HEK293 (cell line): ENCODE measurements at regions not wholly inside any gene's neighbourhood (a gene's known extent, or its start where the extent isn't known, plus 50 kb on each side); places are given as distances from the start of the nearest gene placed in this dataset.

Source experiments
- SETDB1 ChIP-seq: IDR thresholded peaks from one replicate; pipeline ENCODE4 v1.6.1; 2017; ENCODE audit warnings: mild to moderate bottlenecking, low read length, moderate library complexity, mixed read lengths; ENCODE audit not compliant: insufficient read length
- TRIM28 ChIP-seq: IDR thresholded peaks from 2 replicates; pipeline ENCODE4 v1.6.1; 2011; ENCODE audit warnings: low read length, control low read depth, borderline replicate concordance
- ZNF274 ChIP-seq, 2 experiments: fragments of 200-500 bp in 1 of 2; fragments of 450-650 bp in 1 of 2; sonication (Bioruptor generic) in 1 of 2; formaldehyde crosslinking in 1 of 2; IDR thresholded peaks; 2 replicates each; pipeline versions ENCODE4 v1.5.1 to v1.6.1; 2014 to 2016; ENCODE audit warnings: borderline replicate concordance in 1 of 2, inconsistent platforms in 1 of 2, low read length in 1 of 2, missing biosample characterization in 1 of 2, missing genetic modification characterization in 1 of 2
- ZNF707 ChIP-seq: fragments of 450-650 bp; formaldehyde crosslinking; IDR thresholded peaks from 2 replicates; pipeline ENCODE4 v1.5.1; 2016; ENCODE audit warnings: missing biosample characterization, missing genetic modification characterization
- TF ChIP-seq, protein P1 (sequence below): fragments of 450-650 bp; formaldehyde crosslinking; IDR thresholded peaks from 2 replicates; pipeline ENCODE4 v1.5.1; 2016; ENCODE audit warnings: missing biosample characterization, missing genetic modification characterization

DNA sequence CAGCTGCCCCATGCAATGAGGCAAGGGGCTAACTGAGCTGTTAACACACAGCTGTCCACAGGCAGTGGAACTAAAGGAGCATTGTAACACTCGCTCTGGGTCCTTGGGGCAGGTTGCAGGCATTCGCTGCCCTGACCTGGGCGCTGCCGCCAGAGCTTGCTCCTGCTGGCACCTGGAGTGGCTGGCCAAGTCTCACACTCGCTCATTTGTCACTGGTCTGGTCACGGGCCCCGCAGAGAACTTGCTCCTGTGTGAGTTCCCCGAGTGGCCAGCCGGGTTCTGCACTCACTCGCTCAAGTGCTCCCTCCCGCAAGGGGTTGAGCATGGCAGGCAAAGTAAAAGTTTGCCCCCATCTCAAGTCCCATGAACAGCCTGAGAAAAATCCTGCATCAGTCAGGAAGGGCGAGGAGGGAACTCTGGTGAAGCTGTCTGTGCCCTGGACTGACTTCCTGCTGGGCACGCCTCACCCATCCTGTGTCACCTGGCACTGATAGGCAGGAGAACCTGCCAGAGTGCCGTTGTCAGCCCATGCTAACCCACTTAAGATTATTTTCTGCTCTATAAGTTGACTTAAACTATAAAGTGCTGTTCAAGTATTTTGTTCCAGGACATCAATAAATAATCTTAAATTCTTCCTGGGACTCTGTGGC is 934.8 kb upstream of the GYPC start:
- TF ChIP-seq, protein P1, sequence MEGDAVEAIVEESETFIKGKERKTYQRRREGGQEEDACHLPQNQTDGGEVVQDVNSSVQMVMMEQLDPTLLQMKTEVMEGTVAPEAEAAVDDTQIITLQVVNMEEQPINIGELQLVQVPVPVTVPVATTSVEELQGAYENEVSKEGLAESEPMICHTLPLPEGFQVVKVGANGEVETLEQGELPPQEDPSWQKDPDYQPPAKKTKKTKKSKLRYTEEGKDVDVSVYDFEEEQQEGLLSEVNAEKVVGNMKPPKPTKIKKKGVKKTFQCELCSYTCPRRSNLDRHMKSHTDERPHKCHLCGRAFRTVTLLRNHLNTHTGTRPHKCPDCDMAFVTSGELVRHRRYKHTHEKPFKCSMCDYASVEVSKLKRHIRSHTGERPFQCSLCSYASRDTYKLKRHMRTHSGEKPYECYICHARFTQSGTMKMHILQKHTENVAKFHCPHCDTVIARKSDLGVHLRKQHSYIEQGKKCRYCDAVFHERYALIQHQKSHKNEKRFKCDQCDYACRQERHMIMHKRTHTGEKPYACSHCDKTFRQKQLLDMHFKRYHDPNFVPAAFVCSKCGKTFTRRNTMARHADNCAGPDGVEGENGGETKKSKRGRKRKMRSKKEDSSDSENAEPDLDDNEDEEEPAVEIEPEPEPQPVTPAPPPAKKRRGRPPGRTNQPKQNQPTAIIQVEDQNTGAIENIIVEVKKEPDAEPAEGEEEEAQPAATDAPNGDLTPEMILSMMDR, result no peak
- no peak for TF ChIP-seq ZNF707
- TF ChIP-seq SETDB1, result no peak
- no peak for TF ChIP-seq TRIM28
- no peak for TF ChIP-seq ZNF274 (IDR thresholded peaks at IDR 0.05; ENCODE audit: low read length)
- TF ChIP-seq ZNF274 (tag by site-specific recombination; IDR thresholded peaks at IDR 0.05; ENCODE audit: borderline replicate concordance), result no peak
